GM18868 (cell line): ENCODE measurements at regions not wholly inside any gene's neighbourhood (a gene's known extent, or its start where the extent isn't known, plus 50 kb on each side); places are given as distances from the start of the nearest gene placed in this dataset.

Source experiments
- ATAC-seq: cut with Tn5 transposase; IDR thresholded peaks from one replicate; pipeline ENCODE4 v1.9.1; 2021; ENCODE audit warnings: mild to moderate bottlenecking, moderate library complexity; ENCODE audit not compliant: unreplicated experiment

DNA sequence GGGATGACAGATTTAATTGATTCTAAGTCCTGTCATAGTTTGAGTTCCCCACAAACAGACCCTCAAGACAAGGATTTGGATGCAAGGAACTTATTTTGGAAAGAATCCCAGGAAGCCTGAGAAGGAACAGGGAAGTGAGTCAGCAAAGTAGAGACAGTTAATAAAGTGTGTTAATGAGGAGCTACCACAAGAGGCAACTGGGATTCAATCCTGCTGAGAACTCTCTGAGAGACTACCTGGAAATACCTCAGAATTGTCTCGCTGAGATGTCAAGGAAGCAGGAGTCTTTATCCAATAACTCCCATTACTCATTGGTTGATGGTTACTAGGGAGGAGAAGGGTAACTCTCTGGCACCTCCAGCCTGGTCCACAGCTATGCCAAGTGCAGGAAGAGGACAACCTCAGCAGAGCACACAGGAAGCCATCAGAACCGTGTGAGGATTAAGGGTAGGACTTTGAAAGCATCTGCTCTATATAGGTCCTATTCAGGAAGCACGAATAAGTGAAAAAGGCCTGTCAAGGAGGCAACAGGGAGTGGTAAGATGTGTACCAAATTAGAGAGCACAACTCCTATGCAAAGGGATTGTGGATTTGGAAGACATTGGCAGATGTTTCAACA, 311.1 kb upstream of the KCNH8 start:
- no peak for ATAC-seq

DNA sequence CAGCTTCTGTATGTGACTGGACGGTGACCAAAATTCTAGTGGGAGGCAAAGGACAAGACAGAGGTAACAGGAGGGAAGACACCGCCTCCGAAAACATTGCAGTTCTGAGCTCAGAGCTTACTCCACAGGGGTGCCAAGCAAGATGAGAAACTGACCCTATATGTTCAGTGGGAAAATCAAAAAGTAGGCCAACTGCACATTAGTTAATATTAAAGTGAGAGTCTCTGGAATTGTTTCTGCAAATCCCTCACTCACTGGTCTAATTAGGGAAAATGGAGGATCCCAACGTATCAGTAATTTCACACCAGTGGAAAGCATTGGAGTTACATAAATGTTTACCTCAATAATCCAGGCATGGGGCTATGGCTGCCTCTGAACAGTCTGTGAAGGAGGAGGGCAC, 313.3 kb upstream of the KCNH8 start:
- no peak for ATAC-seq

DNA sequence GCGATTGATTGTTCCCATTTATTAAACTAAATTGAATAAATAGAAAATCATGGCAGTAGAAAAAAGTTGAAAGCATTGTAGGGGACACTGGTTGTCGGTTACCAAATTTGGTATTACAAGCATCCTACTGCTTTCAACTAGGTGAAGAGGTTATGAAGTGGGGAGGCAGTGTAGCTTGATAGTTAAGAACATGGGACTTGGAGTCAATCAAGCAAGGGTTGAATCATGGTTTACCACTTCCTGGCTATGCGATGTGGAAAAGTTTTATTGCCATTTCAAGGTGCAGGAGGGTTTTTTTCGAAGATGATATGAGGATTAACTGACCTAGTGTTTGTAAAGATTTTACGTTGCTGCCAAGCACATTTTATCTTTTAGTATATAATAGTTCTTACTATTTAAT, 318.2 kb upstream of the KCNH8 start:
- ATAC-seq = no peak

DNA sequence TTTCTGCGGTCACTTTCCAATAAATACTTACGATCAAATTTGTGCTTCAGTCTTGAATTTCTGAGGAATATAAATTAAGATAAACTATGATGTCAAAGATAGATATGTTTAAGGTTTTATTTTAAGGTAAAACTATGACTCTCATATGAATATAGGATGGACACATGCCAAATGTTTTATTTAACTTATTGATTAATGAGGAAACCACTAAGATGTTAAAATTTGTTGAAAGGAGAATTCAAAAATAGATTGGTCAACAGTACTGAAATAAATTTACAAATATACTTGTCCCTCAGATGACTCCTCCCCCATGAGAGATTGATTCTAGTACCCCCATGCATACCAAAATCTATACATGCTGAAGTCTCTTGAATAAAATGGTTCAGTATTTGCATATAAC, 319.7 kb upstream of the KCNH8 start:
- ATAC-seq = no peak

DNA sequence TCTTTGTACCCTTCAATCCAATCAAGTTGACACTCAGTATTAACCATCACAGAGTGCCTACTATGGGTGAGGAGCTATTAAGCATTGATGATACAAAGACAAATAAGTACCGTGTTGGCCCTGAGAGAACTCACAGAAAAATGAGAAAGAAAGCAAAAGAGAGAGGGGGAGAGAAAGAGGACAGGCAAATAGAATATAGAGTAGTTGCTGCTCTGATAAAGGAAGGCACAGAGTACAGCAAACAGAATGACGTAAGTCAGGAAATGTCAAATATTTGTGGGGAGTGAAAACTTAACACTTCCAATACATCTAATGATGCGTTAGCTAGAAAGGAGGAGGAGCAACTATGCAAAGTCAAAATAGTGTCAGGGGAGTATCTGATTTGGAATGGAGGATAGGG, 320.6 kb upstream of the KCNH8 start:
- no peak for ATAC-seq

DNA sequence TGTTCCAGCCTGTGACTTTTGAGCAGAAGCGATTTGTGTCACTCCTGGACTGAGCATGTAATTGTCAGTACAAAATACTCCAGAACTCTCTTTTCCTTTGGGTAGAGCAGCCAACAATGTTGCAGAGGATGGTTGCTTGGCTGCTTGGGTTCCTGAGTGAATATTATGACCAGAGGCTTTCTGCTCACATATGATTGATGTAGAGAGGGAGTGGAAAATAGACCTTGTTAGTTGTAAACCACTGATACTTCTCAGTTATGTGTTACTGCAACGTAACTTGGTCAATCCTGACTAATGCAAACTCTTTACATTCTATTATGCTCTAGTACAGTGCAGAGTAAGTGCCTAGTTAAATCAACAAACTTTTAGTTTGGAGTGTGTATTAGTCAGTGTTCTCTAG, 322.6 kb upstream of the KCNH8 start:
- ATAC-seq = no peak

DNA sequence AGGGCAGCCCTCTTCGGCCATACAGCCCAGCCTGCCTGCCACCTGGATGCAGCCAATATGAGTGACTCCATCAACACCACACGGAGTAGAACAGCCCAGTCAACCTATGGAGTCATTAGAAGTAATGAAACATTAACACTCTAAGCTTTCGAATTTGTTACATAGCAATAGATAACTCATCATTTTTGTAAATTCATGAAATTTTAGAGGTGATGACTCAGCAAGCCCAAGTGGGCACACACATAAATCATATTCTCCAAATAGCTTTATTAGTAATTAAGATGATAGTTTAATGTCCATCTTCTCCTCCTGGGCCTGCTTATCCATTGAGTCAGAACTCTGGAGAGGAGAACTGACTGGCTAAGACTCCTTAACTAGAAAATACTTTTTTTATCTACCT, 335.0 kb upstream of the KCNH8 start:
- ATAC-seq = no peak

DNA sequence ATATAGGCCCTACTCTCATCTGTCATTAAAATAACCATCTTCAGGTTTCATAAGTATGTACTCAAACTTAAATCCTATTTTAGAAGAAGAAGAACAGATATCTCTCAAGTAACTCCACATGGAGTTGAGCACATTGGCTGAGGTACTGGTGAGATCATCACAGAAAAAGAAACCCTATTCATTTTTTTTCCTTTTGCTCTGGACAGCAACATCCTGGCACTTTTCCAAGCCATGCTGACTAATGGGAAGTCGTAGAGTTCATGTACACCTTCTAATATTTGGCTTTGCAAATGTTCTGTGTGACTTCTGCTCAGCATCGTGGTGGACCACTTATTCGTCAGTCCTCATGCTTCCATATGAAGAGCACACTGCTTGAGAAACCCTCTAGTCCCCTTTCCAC, 336.0 kb upstream of the KCNH8 start:
- ATAC-seq = no peak

DNA sequence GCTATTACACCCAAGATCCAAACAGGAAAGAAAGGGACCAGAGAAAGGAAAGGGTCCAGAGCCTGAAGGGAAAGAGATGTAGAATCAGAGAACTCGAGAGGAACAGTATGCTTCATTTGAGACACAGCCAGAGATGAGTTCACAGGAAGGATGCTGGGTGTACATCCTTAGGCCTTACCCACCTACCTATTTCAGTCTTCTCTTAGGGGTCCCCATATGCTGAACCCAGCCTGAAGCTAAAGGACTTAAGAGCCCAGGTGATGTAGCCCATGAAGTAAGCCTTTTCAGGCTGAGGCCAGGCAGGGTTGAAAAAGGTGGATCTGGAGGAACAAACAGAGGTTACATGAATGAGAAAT, 338.0 kb upstream of the KCNH8 start:
- no peak for ATAC-seq

DNA sequence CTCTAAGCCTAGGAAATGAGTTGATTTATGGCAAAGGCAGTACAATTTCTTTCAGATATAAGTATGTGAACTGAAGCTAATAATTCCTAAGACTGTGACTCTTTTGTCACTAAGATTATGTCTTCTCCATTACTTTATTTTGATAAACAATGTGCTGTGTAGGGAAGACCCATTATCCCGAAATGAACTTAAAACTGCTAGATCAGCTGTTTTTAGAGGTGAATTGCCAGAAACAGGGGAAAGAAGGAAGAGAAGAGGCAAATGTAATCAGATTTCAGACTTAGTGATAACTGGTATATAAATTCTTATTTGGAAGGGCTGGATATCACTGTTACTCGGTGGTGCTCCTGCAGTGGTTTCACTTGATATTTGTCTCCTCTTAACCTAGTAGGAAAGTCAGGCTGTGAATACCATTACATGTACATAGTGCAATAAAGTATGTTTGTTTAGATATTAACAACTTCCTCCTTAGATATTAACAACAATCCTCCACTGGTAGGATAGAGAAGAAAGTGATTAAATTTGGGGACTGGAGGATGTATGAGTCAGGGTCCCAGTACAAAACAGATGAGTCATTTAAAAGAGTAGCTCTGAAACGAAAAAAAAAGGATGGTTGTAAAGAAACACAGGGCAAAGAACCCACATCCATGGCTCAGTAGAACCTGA, 338.5 kb upstream of the KCNH8 start:
- ATAC-seq = no peak

DNA sequence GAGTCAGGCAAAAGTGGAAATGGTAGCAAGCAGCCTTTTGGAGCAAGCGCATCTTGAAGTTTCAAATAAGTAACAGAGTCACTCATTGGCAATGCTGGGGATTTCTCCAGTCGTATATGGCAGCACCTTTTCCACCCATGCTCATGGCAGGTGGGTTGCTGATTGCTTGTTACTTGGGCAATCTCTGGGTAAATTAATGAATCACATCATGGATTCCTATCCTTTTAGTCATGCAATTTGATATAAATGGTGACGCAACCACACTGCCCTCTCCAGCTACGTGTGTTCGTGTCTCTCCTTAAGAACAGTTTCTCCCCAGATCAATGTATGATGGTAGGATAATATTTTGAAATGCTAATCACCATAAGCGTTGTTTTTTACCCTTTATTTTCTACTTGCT, 339.9 kb upstream of the KCNH8 start:
- no peak for ATAC-seq

DNA sequence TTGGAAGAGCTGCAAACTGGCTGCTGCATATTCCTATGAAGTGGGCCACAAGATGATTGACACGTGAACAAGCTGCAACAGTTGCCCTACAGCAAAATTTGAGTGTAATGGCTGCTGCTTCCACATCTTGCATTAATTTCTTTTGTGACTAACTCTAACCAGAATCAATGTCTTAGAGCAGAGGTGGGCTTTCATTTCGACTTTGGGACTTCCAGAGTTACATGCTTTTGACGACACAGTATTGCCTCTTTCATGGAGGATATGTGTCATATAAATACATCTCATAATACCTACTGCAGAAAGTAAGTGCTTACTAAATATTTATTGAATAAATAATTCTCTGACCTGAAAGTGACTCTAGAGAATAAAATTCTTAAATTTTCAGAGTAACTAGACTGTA, 340.7 kb upstream of the KCNH8 start:
- ATAC-seq = no peak

DNA sequence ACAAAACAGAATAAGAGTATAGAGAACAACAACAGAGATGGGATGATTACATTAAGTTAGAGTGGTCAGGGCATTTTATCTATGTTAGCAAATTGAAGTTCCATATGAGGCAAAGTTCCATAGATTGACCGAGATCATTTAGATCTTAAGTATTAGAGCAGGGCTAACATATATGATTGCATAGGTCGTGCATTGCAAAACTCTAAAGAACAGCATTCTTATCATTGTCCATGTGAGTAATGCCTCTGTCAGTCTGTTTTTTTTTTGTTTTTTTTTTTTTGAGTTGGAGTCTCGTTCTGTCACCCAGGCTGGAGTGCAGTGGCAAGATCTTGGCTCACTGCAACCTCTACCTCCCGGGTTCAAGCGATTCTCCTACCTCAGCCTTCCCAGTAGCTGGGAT, 341.7 kb upstream of the KCNH8 start:
- no peak for ATAC-seq

DNA sequence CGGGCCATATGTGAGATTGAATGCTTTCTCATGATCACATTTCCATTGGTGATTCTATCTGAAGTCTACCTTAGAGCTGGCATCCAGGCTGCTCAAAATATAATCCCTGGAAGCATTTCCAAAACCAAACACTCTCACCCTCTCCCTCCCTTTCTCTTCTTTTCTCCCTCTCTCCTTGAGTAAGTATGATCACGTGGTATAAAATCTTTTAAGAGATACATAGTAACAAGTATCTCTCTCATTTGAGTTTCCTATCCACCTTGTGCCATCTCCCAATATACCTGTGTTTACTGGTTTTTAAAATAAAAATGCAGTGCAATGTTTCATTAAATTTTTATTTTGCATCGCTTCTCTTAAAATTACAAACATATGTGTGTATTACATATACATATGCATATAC, 350.9 kb upstream of the KCNH8 start:
- ATAC-seq = no peak

DNA sequence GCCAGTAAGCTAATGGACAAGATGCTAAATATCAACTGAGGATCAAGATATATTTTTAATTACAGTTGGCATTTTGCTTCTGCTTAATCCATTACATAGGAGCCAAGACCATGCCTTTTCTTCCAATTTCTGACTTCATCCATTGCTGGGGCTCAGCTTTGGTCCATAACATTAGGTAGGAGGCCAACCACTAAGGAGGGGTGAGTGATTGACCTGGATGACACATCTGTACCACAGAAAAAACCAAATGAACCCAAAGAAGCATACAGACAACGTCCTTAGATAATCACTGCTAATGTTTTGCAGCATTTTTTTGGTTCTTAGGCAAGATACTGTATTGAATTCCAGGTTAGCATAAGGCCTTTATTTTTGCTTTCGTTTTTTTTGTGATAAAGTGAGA, 353.2 kb upstream of the KCNH8 start:
- no peak for ATAC-seq

DNA sequence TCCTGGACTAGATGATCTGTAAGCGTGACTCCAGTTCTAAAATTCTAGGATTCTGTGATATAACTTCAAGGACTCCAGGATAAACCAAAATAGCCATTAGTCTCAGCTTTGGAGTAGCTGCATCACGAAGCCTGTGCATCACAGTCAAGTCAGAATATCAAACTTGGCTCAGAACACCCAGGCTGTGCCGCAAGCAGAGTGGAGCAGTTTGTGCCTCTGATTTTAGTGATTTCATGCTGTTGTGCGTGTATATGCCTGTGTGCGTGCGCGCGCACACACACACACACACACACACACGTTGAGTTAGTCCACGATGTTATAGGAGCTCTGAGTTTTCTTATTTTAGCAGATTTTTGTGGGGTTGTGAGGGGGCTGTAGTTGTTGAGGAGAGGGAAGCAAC, 356.6 kb upstream of the KCNH8 start:
- no peak for ATAC-seq

DNA sequence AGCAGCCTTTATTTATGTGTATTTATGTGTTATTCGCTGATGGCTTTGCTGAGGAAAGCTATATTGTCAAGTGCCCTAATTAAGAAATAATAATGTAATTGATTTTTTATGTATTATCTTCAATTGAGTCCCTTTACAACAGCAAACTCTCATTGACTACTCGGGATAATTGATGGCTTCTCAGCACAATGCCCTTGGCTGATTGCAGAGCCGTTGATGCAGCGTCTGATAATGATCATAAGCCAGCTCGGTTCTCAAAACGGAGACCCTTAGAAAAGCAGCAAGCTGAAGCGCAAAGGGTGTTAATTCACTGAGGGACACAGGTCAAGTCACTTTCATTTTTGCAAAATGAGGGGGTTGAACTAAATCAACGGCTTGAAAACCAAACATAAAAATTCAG, 357.1 kb upstream of the KCNH8 start:
- ATAC-seq = no peak

DNA sequence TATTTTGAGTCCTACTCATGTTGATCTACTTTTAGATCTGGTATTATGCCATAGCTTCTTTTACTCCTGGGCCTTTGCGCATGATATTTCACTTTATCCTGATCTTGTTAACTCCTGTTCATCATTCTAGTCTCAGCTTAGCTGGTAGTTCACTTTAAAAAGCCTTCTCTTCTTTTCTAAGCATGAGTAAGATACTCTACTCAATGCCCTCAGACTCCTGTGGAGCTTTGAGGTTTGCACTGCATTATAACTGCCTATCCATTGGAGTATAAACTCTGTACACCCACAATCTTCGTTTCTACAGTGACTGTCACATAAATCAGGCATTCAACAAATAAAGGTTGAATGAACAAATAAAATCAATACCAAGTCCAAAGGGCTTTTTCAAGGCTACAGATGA, 357.9 kb upstream of the KCNH8 start:
- ATAC-seq = no peak

DNA sequence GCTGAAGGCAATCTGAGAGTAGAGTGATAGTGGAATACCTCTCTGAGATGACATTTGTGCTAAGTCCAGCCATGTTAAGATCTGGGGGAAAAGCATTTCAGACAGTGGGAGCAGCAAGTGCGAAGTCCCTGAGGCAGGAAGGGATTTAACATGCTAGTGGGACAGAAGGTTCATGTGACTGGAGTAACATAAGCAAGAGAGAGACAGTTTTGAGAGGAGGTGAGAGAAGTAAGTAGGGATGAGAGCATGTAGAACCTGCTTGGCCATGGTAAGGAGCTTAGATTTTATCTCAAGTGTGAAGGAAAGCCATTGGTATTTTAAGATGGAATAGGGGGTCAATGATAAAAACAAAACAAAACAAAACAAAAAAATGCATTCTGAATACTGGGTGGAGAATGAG, 358.6 kb upstream of the KCNH8 start:
- ATAC-seq = no peak

DNA sequence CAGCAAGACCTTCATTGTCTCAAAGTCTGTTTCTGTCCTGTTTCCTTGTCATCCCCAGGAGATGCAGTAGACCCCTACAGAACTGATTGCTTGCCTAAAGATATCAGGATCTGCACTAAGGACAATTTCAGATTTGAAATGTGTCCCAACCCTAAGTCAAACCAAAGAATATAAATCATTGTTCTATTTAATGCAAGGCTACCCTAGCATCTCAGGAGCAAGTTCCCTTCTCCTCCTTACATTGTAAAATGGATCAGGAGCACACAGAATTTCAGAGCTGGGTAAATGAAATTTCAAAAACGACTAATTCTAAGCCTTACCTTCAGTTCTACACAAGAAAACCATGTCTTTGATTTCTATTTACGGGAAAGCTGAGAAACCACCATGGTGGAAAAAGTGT, 360.9 kb upstream of the KCNH8 start:
- ATAC-seq = no peak

DNA sequence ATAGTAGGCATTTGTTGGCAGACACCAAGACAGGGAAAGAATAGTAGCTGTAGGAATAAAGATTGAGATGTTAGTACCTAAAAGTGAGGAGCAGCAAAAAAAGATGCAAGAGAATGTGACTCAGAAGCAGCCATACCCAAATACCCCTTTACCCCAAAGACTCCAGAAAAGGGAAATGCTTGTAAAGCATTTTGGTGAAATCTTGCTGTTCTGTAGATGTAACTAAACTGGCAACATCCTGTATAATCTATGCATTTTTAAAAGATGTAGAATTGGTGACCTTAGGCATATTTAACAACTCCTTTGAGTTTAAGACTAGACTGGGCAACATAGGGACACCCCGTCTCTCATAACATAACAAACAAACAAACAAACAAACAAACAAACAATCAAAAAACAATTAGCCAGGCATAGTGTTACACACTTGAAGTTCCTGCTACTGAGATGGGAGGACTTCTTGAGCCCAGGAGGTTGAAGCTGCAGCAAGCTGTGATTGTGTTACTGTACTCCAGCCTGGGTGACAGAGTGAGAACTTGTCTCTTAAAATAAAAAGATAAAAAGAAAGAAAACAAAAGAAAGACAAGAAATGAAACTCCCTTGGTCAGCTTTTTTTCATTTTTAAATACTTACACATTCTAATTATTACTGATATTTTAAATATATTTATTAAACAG, 361.5 kb upstream of the KCNH8 start:
- no peak for ATAC-seq

DNA sequence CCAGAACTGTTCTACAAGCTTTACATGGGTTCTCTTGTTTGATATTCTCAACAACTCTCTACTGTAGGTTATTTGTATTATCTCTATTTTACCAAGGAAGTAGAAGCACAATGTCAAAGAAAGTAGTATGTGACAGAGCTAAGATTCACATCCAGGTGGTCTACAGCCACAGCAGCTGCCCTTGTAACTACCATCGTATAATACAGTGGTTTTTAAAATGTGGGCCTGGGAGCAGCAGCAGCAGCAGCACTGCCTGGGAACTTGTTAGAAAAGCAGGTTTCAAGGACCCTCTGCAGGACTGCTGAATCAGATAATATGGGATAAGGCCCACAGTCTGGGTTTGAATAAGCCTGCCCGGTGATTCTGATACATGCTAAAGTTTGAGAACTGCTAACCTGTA, 357.1 kb upstream of the SATB1 start:
- ATAC-seq = no peak

DNA sequence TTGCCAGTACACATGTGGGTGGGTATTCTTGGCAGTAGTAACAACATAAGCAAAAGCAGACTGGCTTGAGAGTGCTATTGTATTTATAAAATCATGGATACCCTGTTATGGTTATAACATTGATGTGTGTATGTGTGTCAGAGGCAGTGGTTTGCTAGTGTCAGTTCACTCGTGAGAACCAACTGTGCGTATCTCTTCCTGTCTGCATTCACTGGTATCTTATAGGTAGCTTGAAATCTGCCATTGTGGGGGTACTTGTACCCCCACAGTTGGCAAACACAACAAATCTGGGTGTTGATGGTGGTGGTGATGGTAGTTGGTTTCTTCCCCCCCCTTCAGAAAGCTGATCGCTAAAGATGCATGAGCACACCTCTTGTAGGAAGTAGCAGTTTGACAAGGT, 355.8 kb upstream of the SATB1 start:
- no peak for ATAC-seq
